Activated T-cell treated with anti-CD3 and anti-CD28 coated beads, Interleukin-2, amount 50 U/mL, for 72 hours (primary cell): ENCODE measurements at regions not wholly inside any gene's neighbourhood (a gene's known extent, or its start where the extent isn't known, plus 50 kb on each side); places are given as distances from the start of the nearest gene placed in this dataset.

ENCODE experiments used
- ATAC-seq, 2 donors: fragments of 150-1000 bp; cut with Tn5 transposase; replicated peaks in 1 of 2; 2 replicates each; pipeline ENCODE4 v1.10.0; 2021; ENCODE audit warnings: moderate library complexity in 2 of 2, mild to moderate bottlenecking in 1 of 2
- DNase-seq, 2 donors: peaks; one replicate each; pipeline ENCODE4 v3.0.0; 2021 to 2022; ENCODE audit warnings: mixed read lengths in 1 of 2
- H3K27ac Mint-ChIP-seq: one replicate; pipeline ENCODE4 v1.8.0; 2022; ENCODE audit warnings: mild to moderate bottlenecking, moderate library complexity, mixed read lengths
- H3K27me3 Mint-ChIP-seq: one replicate; pipeline ENCODE4 v1.8.0; 2022; ENCODE audit warnings: low read depth, mixed read lengths
- H3K36me3 Mint-ChIP-seq, 2 donors: one replicate each; pipeline ENCODE4 v1.8.0; 2022; ENCODE audit warnings: mixed read lengths in 2 of 2, mild to moderate bottlenecking in 1 of 2; ENCODE audit not compliant: insufficient read depth in 2 of 2
- H3K4me1 Mint-ChIP-seq: one replicate; pipeline ENCODE4 v1.8.0; 2022; ENCODE audit warnings: low read depth, mixed read lengths
- H3K4me3 Mint-ChIP-seq, 2 donors: one replicate each; pipeline ENCODE4 v1.8.0; 2022; ENCODE audit warnings: mild to moderate bottlenecking in 2 of 2, mixed read lengths in 2 of 2, moderate library complexity in 2 of 2
- H3K9me3 Mint-ChIP-seq, 2 donors: one replicate each; pipeline ENCODE4 v1.8.0; 2022; ENCODE audit warnings: mixed read lengths in 2 of 2

DNA sequence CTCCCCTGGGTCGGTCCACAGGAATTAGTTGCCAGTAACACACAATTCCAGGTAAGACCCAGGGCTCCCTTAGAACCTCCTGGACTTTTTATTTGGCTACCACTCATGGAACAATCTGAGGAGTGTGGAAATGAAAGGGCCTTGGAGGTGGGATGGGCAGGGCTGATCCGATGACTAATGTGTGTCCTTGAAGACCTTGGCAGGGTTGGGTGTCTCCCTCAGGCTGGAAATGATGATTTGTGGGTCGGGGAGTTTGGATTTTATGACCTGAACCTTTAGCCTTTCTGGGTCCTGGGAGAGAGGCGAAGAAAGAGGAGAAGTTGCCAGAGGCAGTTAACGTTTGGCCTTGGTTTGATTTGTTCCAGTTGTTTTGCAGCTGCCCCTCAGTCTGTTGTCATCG, 425.0 kb downstream of the MID1IP1 start:
- Mint-ChIP-seq H3K4me1 (peaks cover 3% of the 10 kb centered on the region), H3K4me3 (no peak overlapping the region), H3K9me3 (peaks cover 2% of the 10 kb centered on the region in 2 donors), H3K27me3 (peaks cover 19% of the 10 kb centered on the region), H3K36me3 (peaks cover 0 to 2% of the 10 kb centered on the region in 2 donors), H3K27ac (no peak overlapping the region)
- ATAC-seq (no peak), DNase-seq (no peak)

DNA sequence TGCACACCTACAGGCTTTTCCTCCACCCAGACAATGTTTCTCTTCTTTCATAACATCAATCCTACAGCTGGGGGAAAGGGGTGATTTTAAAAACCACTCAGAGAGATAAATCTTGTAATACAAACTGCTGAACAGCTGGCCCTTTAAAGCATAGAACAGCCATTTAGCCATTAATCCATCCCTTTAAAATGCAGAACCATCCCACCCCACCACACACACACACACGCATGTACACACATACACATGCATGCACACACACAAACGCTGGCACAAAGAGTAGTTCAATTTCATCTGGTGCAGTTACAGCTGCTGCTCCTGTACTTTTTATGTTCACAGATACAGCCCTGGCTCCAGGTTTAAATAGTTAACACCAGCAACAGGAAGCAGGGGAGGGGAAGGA, 426.1 kb downstream of the MID1IP1 start:
- ATAC-seq: no peak
- H3K27me3 Mint-ChIP-seq: peaks cover 8% of the 10 kb centered on the region
- no peak for DNase-seq
- H3K27ac Mint-ChIP-seq: no peak overlapping the region
- H3K4me1 Mint-ChIP-seq: peaks cover 8% of the 10 kb centered on the region
- no peak overlapping the region for H3K4me3 Mint-ChIP-seq
- H3K9me3 Mint-ChIP-seq: peaks cover 3% of the 10 kb centered on the region in 2 donors
- H3K36me3 Mint-ChIP-seq: peaks cover 0 to 3% of the 10 kb centered on the region in 2 donors

DNA sequence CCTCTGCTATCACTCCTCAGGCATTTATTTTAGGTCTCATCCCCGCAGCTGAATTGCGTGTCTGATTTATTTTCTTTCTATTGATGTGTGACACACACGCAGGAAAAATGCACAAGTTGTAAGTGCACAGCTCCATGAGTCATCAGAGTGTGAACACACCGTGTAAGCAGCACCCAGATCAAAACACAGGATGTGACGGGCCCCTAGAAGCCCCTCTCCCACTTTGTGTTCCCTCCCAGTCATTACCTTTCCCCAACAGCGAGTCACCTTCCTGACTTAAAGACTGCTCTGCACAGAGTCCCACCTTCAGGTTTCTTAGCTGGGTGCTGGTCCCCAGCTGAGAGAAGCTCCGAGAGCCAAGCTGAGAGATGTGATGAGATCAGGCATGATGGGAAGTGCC, 436.7 kb downstream of the MID1IP1 start:
- Mint-ChIP-seq H3K4me1 (peaks cover 33% of the 10 kb centered on the region), H3K9me3 (peaks cover 0 to 1% of the 10 kb centered on the region in 2 donors), H3K36me3 (peaks cover 0 to 5% of the 10 kb centered on the region in 2 donors), H3K27me3 (peaks cover 4% of the 10 kb centered on the region), H3K4me3 (peak overlapping the region; percentile 12 to 18), H3K27ac (no peak overlapping the region)
- DNase-seq: no peak
- peak; percentile 75 to 85 for ATAC-seq

DNA sequence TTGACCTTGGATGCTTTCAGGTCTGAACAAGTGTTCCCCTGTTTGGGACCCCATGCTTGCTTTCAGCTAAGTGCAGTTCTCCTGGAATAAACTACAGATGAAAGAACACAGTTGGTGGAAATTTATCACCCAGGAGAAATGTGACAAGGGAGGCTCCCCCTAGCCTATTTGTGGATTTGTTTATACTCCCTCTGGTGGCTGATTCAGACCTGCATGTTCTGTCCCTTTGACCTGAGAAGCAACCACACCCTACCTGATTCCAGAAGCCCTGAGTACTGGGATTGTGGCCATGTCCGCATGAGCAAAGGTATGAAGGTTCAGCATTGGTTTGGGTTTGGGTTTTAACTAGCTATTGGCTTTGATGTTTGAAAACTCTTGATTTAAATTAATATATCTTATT, 440.9 kb downstream of the MID1IP1 start:
- DNase-seq: peak in 1 of 2 donors; percentile 15
- Mint-ChIP-seq H3K4me1 (peaks cover 29% of the 10 kb centered on the region), H3K4me3 (no peak overlapping the region), H3K27ac (no peak overlapping the region), H3K9me3 (peaks cover 0 to 5% of the 10 kb centered on the region in 2 donors), H3K36me3 (peaks cover 0 to 1% of the 10 kb centered on the region in 2 donors), H3K27me3 (peaks cover 8% of the 10 kb centered on the region)
- ATAC-seq: peak; percentile 35 to 45

DNA sequence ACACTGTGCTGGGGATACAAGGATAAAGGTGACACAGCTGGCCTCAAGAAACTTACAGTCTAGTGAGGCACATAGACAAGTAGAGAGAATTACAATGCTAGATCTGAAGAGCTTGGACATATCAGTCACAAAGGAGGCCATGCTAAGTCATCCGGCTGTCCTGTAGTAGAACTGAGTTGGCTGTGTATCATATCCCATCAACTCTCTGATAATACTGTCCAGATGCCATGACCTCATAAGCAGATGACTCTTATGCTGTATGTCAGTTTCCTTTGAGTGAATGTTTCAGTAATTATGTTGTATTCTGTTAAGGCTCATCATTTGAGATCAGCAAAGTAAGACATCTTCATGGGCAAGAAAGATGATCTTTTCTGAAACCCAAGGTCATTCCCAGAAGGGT, 442.9 kb downstream of the MID1IP1 start:
- Mint-ChIP-seq H3K4me3 (no peak overlapping the region), H3K27ac (peak overlapping the region; percentile 54)
- ATAC-seq: peak in 1 of 2 donors; percentile 47

DNA sequence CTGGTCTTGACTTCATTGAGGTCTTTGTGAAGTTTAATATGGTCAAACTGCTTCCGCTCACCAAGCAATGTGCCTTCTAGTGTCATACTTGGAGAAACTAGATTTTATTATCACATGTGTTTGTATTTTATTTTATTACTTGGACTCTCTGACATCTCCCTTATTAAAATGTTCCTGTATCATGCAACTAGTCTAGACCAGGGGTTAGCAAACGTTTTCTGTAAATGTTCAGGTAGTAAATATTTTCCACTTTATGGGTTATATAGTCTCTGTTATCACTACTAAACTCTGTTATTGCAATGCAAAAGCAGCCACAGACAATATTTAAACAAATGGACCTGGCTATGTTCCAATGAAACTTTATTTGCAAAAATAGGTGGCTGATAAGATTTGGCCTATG, 443.8 kb downstream of the MID1IP1 start:
- peaks cover 0 to 4% of the 10 kb centered on the region in 2 donors for H3K36me3 Mint-ChIP-seq
- peaks cover 0 to 5% of the 10 kb centered on the region in 2 donors for H3K9me3 Mint-ChIP-seq
- ATAC-seq (no peak), DNase-seq (no peak)
- peaks cover 19% of the 10 kb centered on the region for H3K4me1 Mint-ChIP-seq
- peaks cover 24% of the 10 kb centered on the region for H3K27me3 Mint-ChIP-seq
- H3K27ac Mint-ChIP-seq: no peak overlapping the region
- no peak overlapping the region for H3K4me3 Mint-ChIP-seq

More for the DNA sequence above, 442.9 kb downstream of the MID1IP1 start:
- DNase-seq: no peak
- Mint-ChIP-seq H3K9me3 (peaks cover 0 to 5% of the 10 kb centered on the region in 2 donors), H3K36me3 (peaks cover 0 to 4% of the 10 kb centered on the region in 2 donors), H3K4me1 (peaks cover 18% of the 10 kb centered on the region), H3K27me3 (peaks cover 15% of the 10 kb centered on the region)

DNA sequence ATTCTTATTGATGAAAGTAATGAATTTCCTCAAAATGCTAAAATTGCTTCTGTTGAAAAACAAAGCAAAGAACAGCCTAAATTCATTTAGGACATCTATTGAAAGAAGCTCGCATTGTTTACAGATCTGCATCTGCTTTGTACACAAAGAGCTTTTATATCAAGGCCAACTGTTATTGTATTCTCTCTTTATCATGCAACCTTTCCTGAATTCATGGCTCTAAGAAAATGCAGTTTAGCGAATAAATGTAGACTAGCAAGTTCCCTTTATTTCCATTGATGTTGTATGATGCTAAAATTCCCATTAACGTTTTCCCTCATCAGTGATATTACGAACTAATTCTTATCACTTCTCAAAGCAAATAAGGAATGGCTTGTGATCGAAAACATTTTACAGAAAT, 446.3 kb downstream of the MID1IP1 start:
- Mint-ChIP-seq H3K4me1 (peaks cover 31% of the 10 kb centered on the region), H3K27ac (no peak overlapping the region), H3K27me3 (peaks cover 24% of the 10 kb centered on the region), H3K36me3 (peaks cover 0 to 11% of the 10 kb centered on the region in 2 donors), H3K4me3 (no peak overlapping the region), H3K9me3 (peaks cover 0 to 5% of the 10 kb centered on the region in 2 donors)
- ATAC-seq (no peak), DNase-seq (no peak)

DNA sequence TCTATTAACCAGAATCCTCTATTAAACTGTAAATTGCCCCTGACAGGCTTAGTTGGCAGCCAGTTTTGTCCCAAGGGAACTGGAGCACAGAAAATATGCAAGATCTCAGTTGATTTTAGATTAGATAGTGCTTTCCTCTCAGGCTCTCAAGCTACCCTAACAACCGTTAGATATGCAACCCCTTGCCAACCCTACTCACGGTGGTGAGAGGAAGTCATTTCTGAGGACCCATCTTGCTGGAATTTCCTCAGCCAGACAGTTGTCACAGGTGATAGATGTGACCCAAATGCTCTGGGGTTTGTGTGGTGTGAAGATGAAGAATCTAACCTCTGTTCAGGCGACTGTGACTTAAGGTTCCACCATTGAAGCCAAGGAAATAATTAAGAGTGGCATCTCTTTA, 447.1 kb downstream of the MID1IP1 start:
- H3K36me3 Mint-ChIP-seq: peaks cover 0 to 12% of the 10 kb centered on the region in 2 donors
- DNase-seq: no peak
- H3K27me3 Mint-ChIP-seq: peaks cover 24% of the 10 kb centered on the region
- no peak overlapping the region for H3K4me3 Mint-ChIP-seq
- peaks cover 36% of the 10 kb centered on the region for H3K4me1 Mint-ChIP-seq
- H3K9me3 Mint-ChIP-seq: peaks cover 0 to 5% of the 10 kb centered on the region in 2 donors
- no peak for ATAC-seq
- H3K27ac Mint-ChIP-seq: no peak overlapping the region

DNA sequence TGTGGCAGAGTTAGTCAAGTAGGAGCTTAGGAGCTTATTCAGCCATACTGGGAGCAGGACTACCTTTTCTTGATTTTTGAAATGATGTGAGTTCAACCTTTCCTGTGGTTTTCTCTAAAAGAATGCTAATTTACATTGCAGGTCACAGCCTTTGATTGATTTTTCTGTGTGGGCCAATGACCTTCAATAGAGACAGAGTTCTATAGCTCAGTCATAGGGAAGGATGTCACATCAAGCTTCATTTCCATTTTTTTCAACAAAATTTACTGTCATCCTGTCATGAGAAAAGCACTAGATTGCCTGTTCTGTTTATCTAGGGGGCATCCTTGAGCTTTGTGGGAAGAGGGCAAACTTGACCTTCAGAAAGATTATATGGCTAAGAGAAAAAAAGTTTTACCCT, 448.7 kb downstream of the MID1IP1 start:
- H3K4me1 Mint-ChIP-seq: peaks cover 45% of the 10 kb centered on the region
- H3K9me3 Mint-ChIP-seq: peaks cover 0 to 3% of the 10 kb centered on the region in 2 donors
- peaks cover 16% of the 10 kb centered on the region for H3K27me3 Mint-ChIP-seq
- H3K4me3 Mint-ChIP-seq: no peak overlapping the region
- no peak overlapping the region for H3K27ac Mint-ChIP-seq
- peak in 1 of 2 donors; percentile 9 for ATAC-seq
- peaks cover 0 to 12% of the 10 kb centered on the region in 2 donors for H3K36me3 Mint-ChIP-seq
- no peak for DNase-seq

DNA sequence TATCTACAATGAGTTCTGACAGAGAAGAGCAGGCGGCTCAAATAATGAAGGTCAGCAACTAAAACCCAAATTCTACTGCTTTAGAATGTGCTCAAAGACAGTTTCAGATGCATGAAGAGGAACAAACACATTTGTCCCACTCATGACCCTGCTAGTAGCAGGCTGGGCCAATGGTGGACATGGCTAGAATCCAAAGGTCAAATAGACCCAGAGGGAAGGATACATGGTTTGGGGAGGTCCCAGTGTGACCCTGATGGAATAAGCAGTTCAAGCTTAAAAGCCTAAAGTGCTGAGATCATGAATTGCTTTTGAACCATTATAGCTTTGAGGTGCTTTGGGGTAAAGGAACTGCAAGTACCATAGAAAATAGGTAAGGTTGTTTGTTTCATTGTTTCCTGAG, 450.7 kb downstream of the MID1IP1 start:
- H3K4me1 Mint-ChIP-seq: peaks cover 45% of the 10 kb centered on the region
- H3K27me3 Mint-ChIP-seq: peaks cover 16% of the 10 kb centered on the region
- no peaks in the 10 kb centered on the region for H3K9me3 Mint-ChIP-seq
- H3K36me3 Mint-ChIP-seq: peaks cover 4 to 11% of the 10 kb centered on the region in 2 donors
- DNase-seq (no peak), ATAC-seq (no peak)
- H3K4me3 Mint-ChIP-seq: no peak overlapping the region
- no peak overlapping the region for H3K27ac Mint-ChIP-seq

DNA sequence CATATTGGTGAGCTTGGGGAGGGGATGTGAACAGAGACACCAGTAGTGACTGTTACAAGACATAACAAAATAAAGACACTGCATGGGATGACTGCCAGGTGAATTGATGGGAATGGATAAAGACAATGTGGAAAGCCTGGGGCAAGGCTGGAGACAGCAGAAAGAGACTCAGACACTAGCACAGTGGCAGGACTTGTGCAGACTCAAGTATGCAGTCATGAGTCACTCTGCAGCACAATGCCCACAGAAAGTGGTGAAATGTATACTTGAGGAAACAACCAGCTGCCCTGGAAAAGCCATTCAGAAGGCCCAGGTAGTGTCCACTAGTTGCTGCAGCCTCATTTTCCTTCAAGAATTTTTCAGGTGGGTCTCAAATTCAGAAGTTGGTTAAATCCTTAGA, 452.3 kb downstream of the MID1IP1 start:
- H3K9me3 Mint-ChIP-seq: no peaks in the 10 kb centered on the region
- peaks cover 15% of the 10 kb centered on the region for H3K27me3 Mint-ChIP-seq
- no peak for DNase-seq
- ATAC-seq: peak; percentile 66 to 67
- no peak overlapping the region for H3K27ac Mint-ChIP-seq
- H3K4me1 Mint-ChIP-seq: peaks cover 45% of the 10 kb centered on the region
- no peak overlapping the region for H3K4me3 Mint-ChIP-seq
- peaks cover 4 to 9% of the 10 kb centered on the region in 2 donors for H3K36me3 Mint-ChIP-seq

DNA sequence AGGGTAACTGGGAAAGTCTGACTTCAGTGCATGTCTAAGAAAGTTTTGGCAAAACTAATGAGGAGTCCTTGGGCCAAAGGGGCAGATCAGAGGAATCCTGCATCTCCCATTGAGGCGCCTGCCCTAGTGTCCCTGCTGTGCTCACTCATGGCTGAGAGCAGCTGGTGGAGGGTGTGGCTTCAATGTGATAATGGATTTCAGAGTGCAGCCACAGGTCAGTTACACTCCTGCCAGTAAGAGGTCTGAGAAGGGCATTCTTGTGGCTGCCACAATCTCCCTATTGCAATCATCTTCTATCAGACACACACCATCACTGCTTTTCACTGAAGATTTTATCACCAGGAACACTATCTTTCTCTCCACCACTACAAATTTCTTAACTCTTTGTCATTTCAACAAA, 457.1 kb downstream of the MID1IP1 start:
- ATAC-seq: no peak
- H3K27ac Mint-ChIP-seq: no peak overlapping the region
- no peaks in the 10 kb centered on the region for H3K27me3 Mint-ChIP-seq
- DNase-seq: no peak
- H3K4me3 Mint-ChIP-seq: no peak overlapping the region
- peaks cover 31% of the 10 kb centered on the region for H3K4me1 Mint-ChIP-seq
- H3K36me3 Mint-ChIP-seq: peaks cover 0 to 4% of the 10 kb centered on the region in 2 donors
- no peaks in the 10 kb centered on the region for H3K9me3 Mint-ChIP-seq

DNA sequence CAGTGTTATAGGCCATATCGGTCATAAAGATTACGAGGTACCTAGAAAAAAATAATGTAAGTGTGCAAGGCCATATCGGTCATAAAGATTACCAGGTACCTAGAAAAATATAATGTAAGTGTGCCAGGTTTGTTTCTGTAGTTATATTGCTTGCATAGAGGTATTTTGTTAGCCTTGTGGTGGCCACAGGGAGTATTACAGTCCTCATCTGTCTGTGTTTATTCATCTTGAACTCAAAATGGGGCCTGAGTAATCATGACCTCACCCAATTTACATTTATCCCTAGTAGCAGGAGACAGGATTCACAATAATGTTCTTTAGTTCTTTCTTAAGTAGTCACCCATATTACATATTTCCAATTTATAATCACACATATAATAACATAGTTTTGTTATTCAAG, 459.7 kb downstream of the MID1IP1 start:
- no peaks in the 10 kb centered on the region for H3K27me3 Mint-ChIP-seq
- ATAC-seq: peak; percentile 61 to 64
- H3K9me3 Mint-ChIP-seq: peaks cover 2 to 4% of the 10 kb centered on the region in 2 donors
- no peak for DNase-seq
- peaks cover 5% of the 10 kb centered on the region in 2 donors for H3K36me3 Mint-ChIP-seq
- H3K4me1 Mint-ChIP-seq: peaks cover 44% of the 10 kb centered on the region
- no peak overlapping the region for H3K27ac Mint-ChIP-seq
- H3K4me3 Mint-ChIP-seq: no peak overlapping the region

DNA sequence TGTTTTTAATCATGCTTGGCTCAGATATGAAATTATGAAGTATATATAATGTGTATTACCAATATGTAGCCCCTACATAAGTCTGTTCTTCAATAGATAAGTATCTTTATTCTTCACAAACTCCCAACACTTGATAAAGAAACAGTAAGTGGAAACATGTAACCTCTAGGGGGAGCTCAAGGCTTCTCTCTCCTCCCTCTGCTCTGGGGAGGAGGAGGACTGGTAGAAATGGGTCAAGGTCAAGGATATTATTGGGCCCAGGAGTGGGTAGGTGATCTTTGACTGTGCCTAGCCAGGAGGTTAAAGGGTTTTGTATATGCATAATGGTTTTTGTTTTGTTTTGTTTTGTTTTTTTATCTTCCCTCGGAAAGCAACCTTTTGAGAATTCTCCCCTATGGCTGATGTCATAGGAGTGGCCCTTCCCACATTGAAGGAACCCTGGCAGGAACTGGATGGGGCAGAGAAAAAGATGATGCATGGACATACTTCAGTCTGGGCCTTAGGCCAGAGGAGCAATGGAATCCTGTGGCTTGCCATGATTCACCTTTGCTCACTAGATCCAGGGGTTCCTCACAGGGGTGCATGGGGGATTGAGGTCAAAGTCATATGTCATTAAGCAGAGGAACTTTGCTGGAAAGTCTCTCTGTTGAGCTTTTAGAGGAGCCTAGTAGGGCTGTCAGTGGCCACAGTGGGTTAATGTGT, 460.3 kb downstream of the MID1IP1 start:
- Mint-ChIP-seq H3K9me3 (peaks cover 2 to 5% of the 10 kb centered on the region in 2 donors), H3K4me1 (peaks cover 48% of the 10 kb centered on the region), H3K27ac (peak overlapping the region; percentile 38), H3K36me3 (peaks cover 2 to 5% of the 10 kb centered on the region in 2 donors), H3K27me3 (no peaks in the 10 kb centered on the region), H3K4me3 (peak overlapping the region in 1 of 2 donors; percentile 27)
- ATAC-seq (peak; percentile 56 to 74), DNase-seq (peak in 1 of 2 donors; percentile 38)
